Ureter (tissue), 1 donor: ENCODE measurements at regions not wholly inside any gene's neighbourhood (a gene's known extent, or its start where the extent isn't known, plus 50 kb on each side); places are given as distances from the start of the nearest gene placed in this dataset.

Experiments used
- DNase-seq: peaks from one replicate; pipeline ENCODE4 v3.0.0-alpha.2; 2020; ENCODE audit warnings: low spot score
- donor health status: DM: yes; HTN: yes; CAD: no.

- no peak for DNase-seq
Observed at GRCh38 chr9:110143485-110143884, 64.5 kb downstream of the C9orf152 start.

GRCh38 chr9:110143950-110144545, 63.9 kb downstream of the C9orf152 start:
- no peak for DNase-seq

GRCh38 chr9:110146373-110146772, 61.6 kb downstream of the C9orf152 start:
- DNase-seq = no peak

- DNase-seq = no peak
Observed at GRCh38 chr9:110148384-110148783, 59.6 kb downstream of the C9orf152 start.

GRCh38 chr9:110148891-110149290, 59.1 kb downstream of the C9orf152 start:
- no peak for DNase-seq
